ENCODE measurements at regions not wholly inside any gene's neighbourhood (a gene's known extent, or its start where the extent isn't known, plus 50 kb on each side); places are given as distances from the start of the nearest gene placed in this dataset.
"Not testable (repeated sequence)": the region's sequence is repeated elsewhere in the genome, so short reads cannot be mapped to it uniquely, and the experiment has no call there.

GRCh38 chr5:62825623-62826220 lies 247.1 kb downstream of the LRRC70 start:
- no peak for DNase-seq

DNA sequence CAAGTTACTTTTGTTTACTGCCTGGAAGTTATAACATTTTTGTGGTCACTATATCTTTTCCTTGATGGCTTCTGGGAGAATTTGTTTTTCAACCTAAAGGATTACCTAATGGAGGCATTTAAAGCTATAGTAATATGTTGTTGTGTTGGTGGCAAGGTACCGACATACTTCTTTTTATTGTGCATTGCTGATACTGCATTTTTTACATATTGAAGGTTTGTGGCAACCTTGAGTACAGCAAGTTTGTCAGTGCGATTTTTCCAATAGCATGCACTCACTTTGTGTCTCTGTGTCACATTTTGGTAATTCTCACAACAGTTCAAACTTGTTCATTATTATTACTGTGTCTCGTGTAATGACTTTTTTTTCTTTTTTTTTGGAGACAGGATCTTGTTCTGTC lies 246.3 kb downstream of the LRRC70 start:
- DNase-seq, result no peak

DNA sequence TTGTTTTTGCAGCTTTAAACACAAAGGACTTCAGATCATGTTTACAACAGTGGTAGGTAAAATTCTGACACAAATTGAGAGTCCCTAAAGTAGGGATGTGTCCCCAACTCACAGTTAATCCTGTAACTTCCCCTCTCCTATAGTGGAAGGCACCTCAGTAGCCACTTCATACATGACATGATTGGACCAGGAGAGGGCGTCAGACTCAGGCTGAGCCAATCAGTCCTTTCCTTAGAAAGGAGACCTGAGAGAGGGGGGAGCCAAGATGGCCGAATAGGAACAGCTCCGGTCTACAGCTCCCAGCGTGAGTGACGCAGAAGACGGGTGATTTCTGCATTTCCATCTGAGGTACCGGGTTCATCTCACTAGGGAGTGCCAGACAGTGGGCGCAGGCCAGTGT lies 238.4 kb downstream of the LRRC70 start:
- not testable (repeated sequence) for DNase-seq

DNA sequence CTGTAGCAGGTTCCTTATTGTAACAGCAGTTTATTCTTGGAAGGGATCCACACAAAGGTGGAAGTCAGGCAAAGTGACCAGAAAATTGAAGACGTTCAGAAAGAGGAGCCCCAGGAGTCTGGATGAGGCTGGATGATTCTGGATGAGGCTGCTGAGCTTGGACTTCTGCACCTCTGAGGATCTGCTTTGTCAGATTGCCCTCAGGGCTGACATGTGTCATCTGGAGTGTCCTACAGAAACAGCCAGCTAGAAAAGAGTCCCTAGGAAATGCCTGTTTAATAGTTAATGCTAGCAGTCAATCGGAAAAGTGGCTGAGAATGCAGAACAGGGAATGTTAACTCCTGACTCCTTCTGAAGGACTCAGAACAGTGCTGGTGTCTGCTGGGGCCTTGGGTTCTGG lies 236.4 kb downstream of the LRRC70 start:
- no peak for DNase-seq

DNA sequence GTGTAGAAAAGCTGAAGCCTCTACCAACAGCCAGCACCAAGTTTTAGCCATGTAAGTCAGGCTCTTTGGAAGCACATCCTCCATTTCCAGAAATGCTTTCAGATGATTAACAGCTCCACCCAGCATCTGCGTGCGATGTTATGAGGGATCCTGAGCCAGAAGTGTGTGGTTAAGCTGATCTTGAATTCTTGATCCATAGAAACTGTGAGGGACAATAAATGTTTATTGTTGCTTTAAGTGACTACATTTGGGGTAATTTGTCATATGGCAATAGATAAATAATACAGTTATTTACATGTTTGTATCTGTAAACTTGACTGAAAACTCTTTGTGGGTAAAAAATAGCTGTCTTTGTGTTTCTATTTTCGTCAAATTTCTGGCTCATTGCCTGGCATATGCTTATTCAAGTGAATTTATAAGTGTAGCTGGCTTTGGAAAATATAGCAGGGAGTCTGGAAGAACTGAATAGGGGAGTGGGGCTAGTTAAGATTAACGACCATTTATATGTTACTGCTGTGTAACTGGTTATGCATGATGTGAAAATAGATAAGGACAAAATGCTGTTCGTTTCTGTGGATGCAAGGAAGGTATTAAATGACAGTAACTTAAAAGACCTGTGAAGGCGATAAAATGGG lies 234.1 kb downstream of the LRRC70 start:
- DNase-seq, result no peak

GRCh38 chr5:62804819-62805218 lies 226.2 kb downstream of the LRRC70 start:
- not testable (repeated sequence) for DNase-seq

DNA sequence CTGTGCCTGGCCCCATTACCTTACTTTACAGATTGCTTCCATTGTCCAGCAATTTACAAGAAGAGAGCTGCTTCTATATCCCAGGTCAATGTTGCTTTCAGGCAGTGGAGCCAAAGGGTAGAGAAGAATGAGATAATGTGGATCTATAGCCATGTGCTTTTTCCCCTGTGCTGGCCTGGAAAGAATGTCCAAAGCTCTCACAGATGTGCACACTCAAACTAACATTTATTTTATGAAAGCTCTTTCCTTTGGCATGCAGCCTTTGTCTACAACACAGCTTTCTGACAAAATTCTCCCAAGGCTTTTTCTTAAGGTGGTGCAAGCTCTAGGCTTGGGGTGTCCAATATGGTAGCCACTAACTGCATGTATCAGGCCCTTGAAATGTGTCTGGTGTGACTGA lies 217.3 kb downstream of the LRRC70 start:
- DNase-seq, result no peak

- DNase-seq, result no peak
Observed at GRCh38 chr5:62794456-62794855, 215.8 kb downstream of the LRRC70 start.

DNA sequence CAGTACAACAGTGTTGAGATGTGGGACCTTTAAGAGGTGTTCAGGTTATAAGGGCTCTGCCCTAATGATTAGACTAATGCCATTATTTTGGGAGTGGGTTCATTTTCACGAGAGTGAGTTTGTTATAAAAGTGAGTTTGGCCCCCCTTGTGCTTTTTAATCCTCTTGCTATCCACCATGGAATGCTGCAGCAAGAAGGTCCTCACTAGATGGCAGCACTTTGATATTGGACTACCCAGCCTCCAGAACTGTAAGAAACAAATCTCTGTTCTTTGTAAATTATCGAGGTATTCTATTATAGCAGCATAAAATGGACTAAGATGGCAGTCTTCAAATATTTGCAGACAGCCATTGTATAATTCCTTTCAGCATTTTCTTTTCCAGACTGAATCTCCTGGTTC lies 212.4 kb downstream of the LRRC70 start:
- no peak for DNase-seq

GRCh38 chr5:62790348-62790747 lies 211.7 kb downstream of the LRRC70 start:
- no peak for DNase-seq

DNA sequence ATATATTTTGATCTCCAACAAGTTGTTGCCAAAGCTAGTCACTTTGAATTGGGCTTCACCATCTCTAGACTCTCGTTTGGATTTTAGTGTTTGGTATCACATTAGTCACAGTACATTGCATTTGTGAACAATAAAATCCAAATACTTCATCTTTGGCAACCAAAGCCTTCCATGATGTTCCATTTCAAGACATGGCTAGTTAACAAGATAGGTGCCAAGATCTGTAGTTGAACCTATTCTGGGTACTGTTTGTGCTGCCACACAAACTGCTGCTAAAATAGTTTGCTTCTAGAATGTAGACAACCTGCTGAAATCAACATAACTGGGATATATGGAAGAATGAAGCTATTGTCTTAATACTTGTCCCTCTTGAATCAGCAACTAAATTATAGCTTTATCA lies 207.5 kb downstream of the LRRC70 start:
- no peak for DNase-seq

DNA sequence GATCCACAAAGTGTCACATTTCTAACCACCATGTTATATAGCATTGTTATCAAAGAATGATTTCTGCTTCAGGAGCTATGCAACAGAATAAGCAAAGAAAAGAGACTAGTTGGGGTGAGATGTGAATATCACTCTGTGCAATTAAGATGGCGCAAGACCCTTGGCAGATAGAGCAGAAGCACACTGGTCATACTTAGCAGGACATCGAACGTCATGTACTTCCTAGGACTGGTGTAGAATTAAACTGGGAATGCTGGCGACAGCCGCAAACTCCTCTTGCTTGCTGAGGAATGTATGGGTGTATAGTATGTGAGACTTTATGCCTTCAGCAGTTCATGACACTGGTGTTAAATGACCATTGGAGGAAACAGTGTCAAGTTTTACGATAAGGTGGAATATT lies 207.0 kb downstream of the LRRC70 start:
- DNase-seq, result no peak

DNA sequence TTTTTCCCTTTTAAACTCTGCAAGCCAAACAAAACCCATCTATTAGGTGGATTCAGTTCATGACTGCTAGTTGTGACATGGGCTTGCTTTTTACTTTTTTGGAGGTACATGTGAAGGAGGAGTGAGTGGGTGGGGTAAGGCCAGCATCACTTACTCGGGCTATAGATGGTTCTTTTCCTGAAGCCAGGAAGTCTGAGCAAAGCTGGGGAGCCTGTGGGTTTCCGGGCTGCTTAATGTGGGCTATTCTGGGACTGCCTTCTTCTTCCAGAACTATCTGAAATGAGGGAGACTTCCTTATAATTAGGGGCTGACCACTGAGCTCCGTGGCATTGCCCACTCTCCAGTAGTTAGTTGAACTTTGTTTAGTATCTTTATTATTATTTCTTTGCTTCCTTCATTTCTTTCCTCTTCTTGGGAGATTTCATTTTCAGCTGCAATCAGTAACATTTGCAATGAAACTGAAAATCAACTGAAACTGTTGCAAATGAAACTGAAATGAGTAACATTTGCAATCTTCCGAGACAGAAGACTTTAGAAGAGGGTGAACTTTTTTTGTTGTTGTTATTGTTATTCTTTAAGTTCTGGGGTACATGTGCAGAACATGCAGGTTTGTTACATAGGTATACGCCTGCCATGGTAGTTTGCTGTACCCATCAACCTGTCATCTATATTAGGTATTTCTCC lies 204.9 kb downstream of the LRRC70 start:
- DNase-seq, result peak; percentile 10

DNA sequence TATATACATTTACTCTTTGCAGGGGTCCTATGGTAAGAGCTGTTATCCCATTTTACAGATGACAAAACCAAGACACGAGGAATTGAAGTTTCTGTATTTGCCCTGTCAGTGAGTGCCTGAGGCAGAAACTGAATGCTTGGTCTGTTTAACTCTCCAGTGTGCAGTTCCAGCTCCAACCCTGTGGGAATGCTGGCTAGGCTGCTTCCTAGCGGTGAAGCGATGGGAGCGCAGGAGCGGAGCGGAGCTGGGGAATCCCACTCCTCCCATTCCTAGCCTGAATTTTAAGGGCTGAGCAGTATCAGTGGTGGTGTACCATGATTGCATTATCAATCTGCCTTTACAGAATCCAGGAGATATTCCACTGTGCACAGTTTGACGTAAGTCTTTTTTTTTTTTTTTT lies 202.3 kb downstream of the LRRC70 start:
- DNase-seq, result no peak

DNA sequence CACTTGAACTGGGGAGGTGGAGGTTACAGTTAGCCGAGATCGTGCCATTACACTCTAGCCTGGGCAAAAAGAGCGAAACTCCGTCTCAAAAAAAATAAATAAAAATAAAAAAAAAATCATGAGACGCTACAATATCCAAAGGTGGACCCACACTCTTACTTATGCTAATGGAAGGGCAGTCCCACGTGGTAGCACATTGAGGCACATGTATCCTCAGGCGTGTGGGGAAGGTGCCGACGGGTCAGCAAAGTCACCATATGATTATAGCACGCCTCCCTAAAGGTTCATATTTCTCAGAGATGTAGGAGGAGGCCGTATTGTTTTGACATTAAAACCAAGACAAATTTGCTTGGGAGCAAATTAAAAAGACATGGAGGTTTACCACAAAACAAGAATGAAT lies 201.6 kb downstream of the LRRC70 start:
- DNase-seq, result no peak

GRCh38 chr5:62779010-62779422 lies 200.4 kb downstream of the LRRC70 start:
- DNase-seq, result peak; percentile 65

DNA sequence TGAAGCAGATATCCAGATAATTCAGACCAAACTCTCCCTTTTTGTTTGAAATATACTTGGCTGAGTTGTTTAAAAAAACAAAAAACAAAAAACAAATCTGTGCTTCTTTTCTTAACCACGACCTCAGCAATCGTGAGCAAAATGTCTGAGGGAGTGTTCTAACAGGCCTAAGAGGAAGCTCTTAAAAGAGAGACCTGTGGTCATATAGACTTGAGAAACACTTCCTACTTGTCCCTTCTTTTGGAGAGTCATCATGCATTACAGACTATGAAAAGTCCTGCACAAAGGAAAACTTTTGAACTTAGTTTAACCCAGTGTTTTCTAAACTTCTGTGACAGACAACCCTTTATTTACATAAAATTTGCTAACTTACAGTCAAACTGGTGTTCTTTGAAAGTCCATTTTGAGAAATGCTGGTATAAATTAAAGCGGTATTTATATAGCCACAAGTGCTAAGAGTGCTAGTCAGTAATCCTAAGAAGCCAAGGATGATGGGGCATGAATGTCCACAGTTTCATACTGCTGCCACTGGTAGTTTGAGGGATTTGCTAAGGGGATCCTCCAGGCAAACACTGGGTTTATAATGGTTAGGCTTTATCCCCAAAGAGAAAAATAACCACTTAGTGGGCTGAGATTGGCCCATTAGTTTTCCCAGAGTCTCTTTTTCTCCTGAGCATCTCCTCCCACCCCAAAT lies 199.8 kb downstream of the LRRC70 start:
- DNase-seq, result peak; percentile 5

- DNase-seq, result not testable (repeated sequence)
Observed at GRCh38 chr5:62777081-62777480, 198.5 kb downstream of the LRRC70 start.

GRCh38 chr5:62776592-62776991 lies 198.0 kb downstream of the LRRC70 start:
- not testable (repeated sequence) for DNase-seq

- DNase-seq, result no peak
Observed at GRCh38 chr5:62773460-62773859, 194.8 kb downstream of the LRRC70 start.

DNA sequence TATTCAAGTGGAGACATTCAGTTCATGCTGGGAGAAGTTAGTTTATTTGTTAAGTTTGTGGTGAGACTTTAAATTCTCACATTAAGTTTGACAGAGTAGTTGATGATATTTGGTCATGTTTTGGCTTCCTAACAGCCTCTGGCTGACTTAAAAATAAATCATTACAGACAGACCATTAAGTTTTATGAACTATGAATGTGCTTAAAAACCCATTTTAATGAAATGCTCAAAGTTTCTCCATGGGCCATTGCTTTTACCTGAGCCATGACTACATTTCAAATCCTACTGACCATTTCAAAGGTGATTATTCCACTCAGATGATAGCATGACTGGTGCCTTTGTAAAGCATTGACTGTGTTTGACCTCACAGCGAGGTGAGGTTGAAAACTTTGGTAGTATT lies 192.7 kb downstream of the LRRC70 start:
- DNase-seq, result no peak

DNA sequence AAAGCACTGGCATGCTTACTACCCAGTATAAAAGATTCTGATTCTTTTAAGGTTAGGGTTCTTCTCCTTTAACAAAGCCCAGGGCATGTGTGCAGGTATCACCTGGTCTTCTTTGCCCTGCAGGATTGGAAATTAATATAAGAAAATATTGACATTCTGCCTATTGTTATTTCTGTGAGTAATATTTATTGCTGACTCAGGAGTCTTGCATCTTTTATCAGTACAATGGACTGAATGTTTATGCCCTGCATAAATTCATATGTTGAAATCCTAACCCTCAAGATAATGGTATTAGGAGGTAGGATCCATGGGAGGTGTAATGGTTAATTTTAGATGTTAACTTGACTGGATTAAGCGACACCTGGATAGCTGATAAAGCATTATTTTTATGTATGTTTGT lies 189.0 kb downstream of the LRRC70 start:
- DNase-seq, result no peak

GRCh38 chr5:62767077-62767476 lies 188.5 kb downstream of the LRRC70 start:
- no peak for DNase-seq

- DNase-seq, result no peak
Observed at GRCh38 chr5:62762503-62762902, 183.9 kb downstream of the LRRC70 start.
